HepG2 (cell line): ENCODE measurements at regions not wholly inside any gene's neighbourhood (a gene's known extent, or its start where the extent isn't known, plus 50 kb on each side); places are given as distances from the start of the nearest gene placed in this dataset.

Experiments
- ATAC-seq: fragments of 200-7000 bp; cut with Tn5 transposase; 3 replicates; pipeline ENCODE4 v1.9.1; 2020; ENCODE audit warnings: mild to moderate bottlenecking, moderate library complexity
- BruUV-seq: library from RNA; stranded (reverse); fragments of 400-500 nt; replicated peaks from 2 replicates; lab custom pipeline; 2021; lab: Mats Ljungman, UMichigan
- CTCF ChIA-PET: fragments of 300-600 bp; formaldehyde crosslinking; extraction: SDS; loops from one replicate; lab custom pipeline; 2021; ENCODE audit warnings: low total read pairs, inconsistent platforms, low intra/inter-chr PET ratio; lab: Yijun Ruan, JAX
- POLR2A ChIA-PET: fragments of 350-600 bp; sonication (Branson Sonifier 250); formaldehyde crosslinking; loops from one replicate; lab custom pipeline; 2020; ENCODE audit warnings: antibody characterized with exemption, inconsistent platforms; lab: Yijun Ruan, JAX
- DNase-seq: peaks from one replicate; pipeline ENCODE4 v3.0.0-alpha.2; 2015; ENCODE audit warnings: low spot score
- FAIRE-seq: peaks from 3 replicates; lab custom pipeline; 2011; peaks lifted over from hg19 to GRCh38; lab: Jason Lieb, UNC
- H2AFZ ChIP-seq: one replicate; pipeline ENCODE4 v1.6.1; 2011; ENCODE audit warnings: low read length, inconsistent platforms
- H3K27ac ChIP-seq: fragments of 300-600 bp; 3 replicates; pipeline ENCODE4 v1.8.0; 2011; ENCODE audit warnings: mixed run types, mild to moderate bottlenecking, mixed read lengths, low read length, inconsistent platforms; ENCODE audit not compliant: insufficient read depth; ENCODE audit errors: extremely low read length
- H3K27me3 ChIP-seq, 2 experiments: fragments of 200-600 bp in 1 of 2; 2 replicates in 1 of 2; 3 replicates in 1 of 2; pipeline versions ENCODE4 v1.6.0 to v1.8.0; 2011; ENCODE audit warnings: low read length in 2 of 2, mild to moderate bottlenecking in 2 of 2, moderate library complexity in 2 of 2, inconsistent platforms in 1 of 2; ENCODE audit not compliant: insufficient read depth in 2 of 2, control insufficient read depth in 1 of 2
- H3K36me3 ChIP-seq, 2 experiments: fragments of 200-600 bp in 1 of 2; replicated peaks in 1 of 2; 2 replicates in 1 of 2; 3 replicates in 1 of 2; pipeline versions ENCODE4 v1.5.1 to v1.8.0; 2011; ENCODE audit warnings: low read length in 2 of 2, inconsistent platforms in 1 of 2; ENCODE audit not compliant: insufficient read depth in 2 of 2, control insufficient read depth in 1 of 2
- H3K4me1 ChIP-seq: 2 replicates; pipeline ENCODE4 v1.5.1; 2012; ENCODE audit warnings: low read length, inconsistent platforms; ENCODE audit not compliant: insufficient read depth
- H3K4me2 ChIP-seq: 2 replicates; pipeline ENCODE4 v1.6.0; 2011; ENCODE audit warnings: low read depth, low read length, inconsistent platforms
- H3K4me3 ChIP-seq, 3 experiments: fragments of 200-600 bp in 1 of 3; sonication (generic), shearing (Covaris generic) in 1 of 3; replicated peaks in 1 of 3; 2 replicates each; pipeline ENCODE4 v1.5.1; 2011 to 2016; ENCODE audit warnings: low read length in 3 of 3, inconsistent platforms in 2 of 3, low read depth in 2 of 3, mild to moderate bottlenecking in 2 of 3, control low read depth in 1 of 3, mixed read lengths in 1 of 3; ENCODE audit not compliant: insufficient read depth in 1 of 3
- H3K79me2 ChIP-seq: one replicate; pipeline ENCODE4 v1.6.1; 2011; ENCODE audit warnings: low read length, inconsistent platforms; ENCODE audit not compliant: insufficient read depth
- H3K9ac ChIP-seq: 2 replicates; pipeline ENCODE4 v1.6.0; 2011; ENCODE audit warnings: mild to moderate bottlenecking, low read depth, low read length, inconsistent platforms; ENCODE audit not compliant: insufficient read depth
- H3K9me3 ChIP-seq: 2 replicates; pipeline ENCODE4 v1.5.1; 2012; ENCODE audit warnings: mild to moderate bottlenecking, low read length
- H4K20me1 ChIP-seq: 2 replicates; pipeline ENCODE4 v1.6.0; 2011; ENCODE audit warnings: inconsistent platforms, mild to moderate bottlenecking, low read length, moderate library complexity; ENCODE audit not compliant: insufficient read depth
- ARID4A ChIP-seq: sonication (generic); formaldehyde crosslinking; IDR thresholded peaks from 2 replicates; pipeline ENCODE4 v1.5.0; 2020; ENCODE audit warnings: mild to moderate bottlenecking, missing genetic modification reagents, borderline replicate concordance
- BORCS8-MEF2B ChIP-seq: sonication (generic); formaldehyde crosslinking; IDR thresholded peaks from 2 replicates; pipeline ENCODE4 v1.8.0; 2022; ENCODE audit warnings: mild to moderate bottlenecking, missing genetic modification reagents
- EEA1 ChIP-seq: sonication (generic); formaldehyde crosslinking; IDR thresholded peaks from 2 replicates; pipeline ENCODE4 v1.5.1; 2020; ENCODE audit warnings: mild to moderate bottlenecking, missing genetic modification reagents, borderline replicate concordance
- FLYWCH1 ChIP-seq: sonication (generic); formaldehyde crosslinking; IDR thresholded peaks from 2 replicates; pipeline ENCODE4 v1.8.1; 2023; ENCODE audit warnings: mild to moderate bottlenecking, missing genetic modification reagents
- MTF2 ChIP-seq: sonication (generic); formaldehyde crosslinking; IDR thresholded peaks from 2 replicates; pipeline ENCODE4 v1.5.0; 2020; ENCODE audit warnings: missing genetic modification reagents, borderline replicate concordance
- MXD1 ChIP-seq: sonication (generic); formaldehyde crosslinking; IDR thresholded peaks from 2 replicates; pipeline ENCODE4 v1.4.0; 2020; ENCODE audit warnings: mild to moderate bottlenecking, missing genetic modification reagents
- SATB2 ChIP-seq: sonication (generic); formaldehyde crosslinking; IDR thresholded peaks from 2 replicates; pipeline ENCODE4 v1.5.0; 2020; ENCODE audit warnings: missing genetic modification reagents
- ZFP36L1 ChIP-seq: sonication (generic); formaldehyde crosslinking; IDR thresholded peaks from 2 replicates; pipeline ENCODE4 v1.8.0; 2022; ENCODE audit warnings: mild to moderate bottlenecking, missing genetic modification reagents, moderate library complexity
- ZNF121 ChIP-seq: sonication (generic); formaldehyde crosslinking; IDR thresholded peaks from 2 replicates; pipeline ENCODE4 v1.5.0; 2020; ENCODE audit warnings: mild to moderate bottlenecking, missing genetic modification reagents
- ZNF264 ChIP-seq: sonication (generic); formaldehyde crosslinking; IDR thresholded peaks from 2 replicates; pipeline ENCODE4 v1.4.0; 2020; ENCODE audit warnings: missing genetic modification reagents
- ZNF441 ChIP-seq: sonication (generic); formaldehyde crosslinking; IDR thresholded peaks from 2 replicates; pipeline ENCODE4 v1.7.0; 2021; ENCODE audit warnings: missing genetic modification reagents, borderline replicate concordance
- ZNF660 ChIP-seq: sonication (generic); formaldehyde crosslinking; IDR thresholded peaks from 2 replicates; pipeline ENCODE4 v1.5.1; 2020; ENCODE audit warnings: mild to moderate bottlenecking, low read depth, missing genetic modification reagents, borderline replicate concordance
- WGBS: methylation state at CpG from one replicate; pipeline ENCODE4 v1.1.6; 2017; ENCODE audit warnings: low lambda C conversion rate; 5-methylcytosine and 5-hydroxymethylcytosine counted together
- in situ Hi-C: cut with HindIII; loops from 2 replicates; pipeline ENCODE4 v1.10.0; 2017; ENCODE audit warnings: low pct_unique_long_range_greater_than_20kb; ENCODE audit not compliant: extremely low pct_ligation_motif_present
- intact Hi-C: fragments of 100-400 bp; cut with micrococcal nuclease; formaldehyde crosslinking; loops from one replicate; pipeline ENCODE4 v1.10.0; 2022; ENCODE audit not compliant: unreplicated experiment
- TF ChIP-seq, protein P1 (sequence below): sonication (generic); formaldehyde crosslinking; conservative IDR thresholded peaks from 2 replicates; pipeline ENCODE4 v1.4.0; 2020; ENCODE audit warnings: missing genetic modification reagents

DNA sequence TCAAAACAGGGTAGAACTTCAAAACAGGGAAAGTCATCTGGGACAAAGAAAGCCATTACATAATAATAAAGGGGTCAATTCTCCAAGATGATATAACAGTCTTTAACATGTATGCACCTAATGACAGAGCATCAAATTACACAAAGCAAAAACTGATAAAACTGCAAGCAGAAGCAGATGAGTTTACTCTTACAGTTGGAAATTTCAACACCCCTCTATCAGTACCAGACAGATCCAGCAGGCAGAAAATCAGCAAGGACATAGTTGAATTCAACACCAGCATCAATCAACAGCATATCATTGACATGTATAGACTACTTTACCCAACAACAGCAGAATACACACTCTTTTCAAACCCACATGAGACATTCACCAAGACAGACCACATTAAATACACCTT is 233.0 kb upstream of the NEBL start:
- Histone ChIP-seq H3K4me3 (no peak overlapping the region), H4K20me1 (no peaks in the 10 kb centered on the region), H3K4me2 (no peak overlapping the region), H3K9me3 (no peaks in the 10 kb centered on the region), H3K27me3 (peaks cover 0 to 2% of the 10 kb centered on the region in 2 experiments; a peak in 3 of 5 replicates), H3K79me2 (no peaks in the 10 kb centered on the region), H3K4me1 (no peaks in the 10 kb centered on the region), H3K27ac (no peak overlapping the region), H2AFZ (no peak overlapping the region), H3K9ac (no peak overlapping the region), H3K36me3 (no peaks in the 10 kb centered on the region)
- in situ Hi-C loops (no loop called here), intact Hi-C loops (no loop called here)
- no peak for TF ChIP-seq MXD1 (CRISPR knock-in tag)
- TF ChIP-seq MTF2 (CRISPR knock-in tag), result no peak
- TF ChIP-seq SATB2 (CRISPR knock-in tag), result no peak
- FAIRE-seq (no peak), ATAC-seq (no peak), DNase-seq (no peak)
- no TSS peak for BruUV-seq
- ChIA-PET CTCF (no interaction called here), POLR2A (no interaction called here)

DNA sequence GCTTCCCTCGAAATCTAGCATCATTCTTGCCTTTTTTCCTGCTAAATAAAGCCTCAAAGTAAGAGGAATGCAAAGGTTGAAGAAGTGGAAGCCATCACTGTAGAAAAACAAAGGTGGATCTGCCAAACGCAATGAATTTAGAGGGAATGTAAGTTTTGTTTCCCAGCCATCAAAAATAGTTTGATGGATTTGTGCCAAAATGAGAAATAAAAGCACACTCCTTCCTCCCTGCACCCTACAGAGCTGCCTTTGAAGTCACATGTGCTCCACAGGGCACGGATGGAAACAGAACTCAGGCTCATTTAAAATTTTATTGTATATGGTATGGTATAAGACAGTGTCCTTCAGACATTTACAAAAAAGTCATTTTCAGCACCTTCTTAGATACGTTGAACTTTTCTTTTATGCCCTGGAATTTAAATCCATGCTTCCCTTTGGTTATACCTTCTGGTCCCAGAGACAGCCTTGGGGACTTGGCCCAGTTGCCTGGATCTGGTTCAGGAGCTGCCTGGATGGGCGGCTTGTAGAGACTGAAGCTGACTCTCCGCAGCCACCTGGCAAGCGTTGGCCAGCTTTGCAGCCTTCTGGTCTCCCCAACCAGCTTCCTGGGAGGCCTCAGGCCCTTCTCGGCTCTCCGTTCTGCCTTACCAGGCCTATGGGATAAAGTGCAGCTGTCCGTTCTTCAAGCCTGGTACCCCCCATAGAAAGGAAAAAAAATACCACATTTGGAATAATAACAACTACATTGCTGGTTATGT is 228.5 kb upstream of the NEBL start:
- H3K4me2 ChIP-seq, result no peak overlapping the region
- no peak for ATAC-seq
- no TSS peak for BruUV-seq
- no peak overlapping the region for H3K27ac ChIP-seq
- no peaks in the 10 kb centered on the region for H4K20me1 ChIP-seq
- in situ Hi-C loops, result no loop called here
- H3K9me3 ChIP-seq, result no peaks in the 10 kb centered on the region
- H2AFZ ChIP-seq, result no peak overlapping the region
- H3K9ac ChIP-seq, result no peak overlapping the region
- POLR2A ChIA-PET, result no interaction called here
- intact Hi-C loops, result no loop called here
- DNase-seq, result no peak
- no peak for FAIRE-seq
- no peaks in the 10 kb centered on the region for H3K27me3 ChIP-seq
- H3K36me3 ChIP-seq, result no peaks in the 10 kb centered on the region
- no peaks in the 10 kb centered on the region for H3K79me2 ChIP-seq
- 10% methylated on average over 10 of the region's 10 CpGs for WGBS
- CTCF ChIA-PET, result no interaction called here
- H3K4me3 ChIP-seq, result no peak overlapping the region
- no peaks in the 10 kb centered on the region for H3K4me1 ChIP-seq
- no peak for TF ChIP-seq EEA1
- no peak for TF ChIP-seq ARID4A (CRISPR knock-in tag)
- TF ChIP-seq FLYWCH1, result no peak
- no peak for TF ChIP-seq ZFP36L1
- no peak for TF ChIP-seq ZNF441 (CRISPR knock-in tag)
- TF ChIP-seq ZNF660 (CRISPR knock-in tag), result no peak
- no peak for TF ChIP-seq ZNF264 (CRISPR knock-in tag)
- TF ChIP-seq ZNF121 (CRISPR knock-in tag), result no peak
- no peak for TF ChIP-seq BORCS8-MEF2B
- TF ChIP-seq, protein P1, sequence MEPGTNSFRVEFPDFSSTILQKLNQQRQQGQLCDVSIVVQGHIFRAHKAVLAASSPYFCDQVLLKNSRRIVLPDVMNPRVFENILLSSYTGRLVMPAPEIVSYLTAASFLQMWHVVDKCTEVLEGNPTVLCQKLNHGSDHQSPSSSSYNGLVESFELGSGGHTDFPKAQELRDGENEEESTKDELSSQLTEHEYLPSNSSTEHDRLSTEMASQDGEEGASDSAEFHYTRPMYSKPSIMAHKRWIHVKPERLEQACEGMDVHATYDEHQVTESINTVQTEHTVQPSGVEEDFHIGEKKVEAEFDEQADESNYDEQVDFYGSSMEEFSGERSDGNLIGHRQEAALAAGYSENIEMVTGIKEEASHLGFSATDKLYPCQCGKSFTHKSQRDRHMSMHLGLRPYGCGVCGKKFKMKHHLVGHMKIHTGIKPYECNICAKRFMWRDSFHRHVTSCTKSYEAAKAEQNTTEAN, result no peak
